ENCODE measurements at regions not wholly inside any gene's neighbourhood (a gene's known extent, or its start where the extent isn't known, plus 50 kb on each side); places are given as distances from the start of the nearest gene placed in this dataset.

DNA sequence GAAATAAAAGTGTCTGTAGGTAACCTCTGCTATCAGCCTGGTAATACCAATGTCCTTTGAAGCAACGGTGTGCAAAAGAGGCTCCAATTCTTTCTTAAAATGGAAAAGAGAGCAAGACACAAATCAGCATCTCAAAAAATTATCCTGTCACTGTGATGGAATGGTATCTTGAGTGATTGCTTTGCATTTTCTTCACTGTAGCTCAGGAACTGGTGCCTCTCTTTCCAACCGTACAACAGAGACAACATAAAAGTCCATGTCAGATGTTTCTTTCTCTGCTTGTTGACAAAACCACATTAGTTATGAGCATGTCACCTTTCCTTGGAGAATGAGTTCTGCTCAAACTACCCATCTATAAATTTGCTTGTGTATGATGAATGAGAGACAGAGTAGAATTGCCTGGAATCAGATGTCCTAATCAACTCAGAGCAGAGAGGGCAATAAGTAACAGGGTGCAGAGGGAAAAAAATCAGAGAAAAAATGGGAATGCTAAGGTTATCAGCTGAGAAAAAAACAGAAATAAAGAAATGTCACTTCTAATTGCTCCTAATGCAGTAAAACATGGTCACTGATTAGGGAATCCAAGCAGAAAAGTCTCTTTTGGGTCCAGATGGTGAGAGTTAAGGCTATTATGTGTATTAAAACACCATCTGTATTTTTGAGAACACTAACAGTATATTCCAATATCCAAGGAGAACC, 465.0 kb upstream of the ATP2B1 start:
- TF ChIP-seq, protein P1, sequence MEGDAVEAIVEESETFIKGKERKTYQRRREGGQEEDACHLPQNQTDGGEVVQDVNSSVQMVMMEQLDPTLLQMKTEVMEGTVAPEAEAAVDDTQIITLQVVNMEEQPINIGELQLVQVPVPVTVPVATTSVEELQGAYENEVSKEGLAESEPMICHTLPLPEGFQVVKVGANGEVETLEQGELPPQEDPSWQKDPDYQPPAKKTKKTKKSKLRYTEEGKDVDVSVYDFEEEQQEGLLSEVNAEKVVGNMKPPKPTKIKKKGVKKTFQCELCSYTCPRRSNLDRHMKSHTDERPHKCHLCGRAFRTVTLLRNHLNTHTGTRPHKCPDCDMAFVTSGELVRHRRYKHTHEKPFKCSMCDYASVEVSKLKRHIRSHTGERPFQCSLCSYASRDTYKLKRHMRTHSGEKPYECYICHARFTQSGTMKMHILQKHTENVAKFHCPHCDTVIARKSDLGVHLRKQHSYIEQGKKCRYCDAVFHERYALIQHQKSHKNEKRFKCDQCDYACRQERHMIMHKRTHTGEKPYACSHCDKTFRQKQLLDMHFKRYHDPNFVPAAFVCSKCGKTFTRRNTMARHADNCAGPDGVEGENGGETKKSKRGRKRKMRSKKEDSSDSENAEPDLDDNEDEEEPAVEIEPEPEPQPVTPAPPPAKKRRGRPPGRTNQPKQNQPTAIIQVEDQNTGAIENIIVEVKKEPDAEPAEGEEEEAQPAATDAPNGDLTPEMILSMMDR (IDR thresholded peaks at IDR 0.05; ENCODE audit: insufficient read depth, low read depth, low read length, missing control alignments) = no peak
- no peak for DNase-seq (ENCODE audit: low read depth)
- H3K4me3 ChIP-seq (ENCODE audit: low read length) = no peak overlapping the region

DNA sequence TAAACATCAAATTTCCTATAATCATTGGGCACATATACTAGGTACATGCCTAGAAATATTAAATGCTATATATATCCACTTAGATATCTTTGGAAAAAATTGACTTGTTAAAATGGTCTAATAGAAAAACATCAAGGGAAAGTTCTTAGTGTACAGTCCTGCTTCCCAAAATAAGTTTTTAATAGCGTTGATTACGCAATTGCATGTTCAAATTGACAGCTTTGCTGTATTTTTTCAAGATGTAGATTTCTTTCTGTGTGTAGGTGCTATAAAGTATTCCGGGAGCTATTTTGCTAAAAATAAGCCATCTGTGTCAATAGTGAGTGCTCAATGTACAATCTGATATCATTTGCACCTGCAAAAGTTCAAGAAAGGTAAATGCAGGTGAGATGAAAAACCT, 463.9 kb upstream of the ATP2B1 start:
- TF ChIP-seq, protein P1 (IDR thresholded peaks at IDR 0.05; ENCODE audit: insufficient read depth, low read depth, low read length, missing control alignments) = no peak
- no peak overlapping the region for H3K4me3 ChIP-seq (ENCODE audit: low read length)
- no peak for DNase-seq (ENCODE audit: low read depth)

DNA sequence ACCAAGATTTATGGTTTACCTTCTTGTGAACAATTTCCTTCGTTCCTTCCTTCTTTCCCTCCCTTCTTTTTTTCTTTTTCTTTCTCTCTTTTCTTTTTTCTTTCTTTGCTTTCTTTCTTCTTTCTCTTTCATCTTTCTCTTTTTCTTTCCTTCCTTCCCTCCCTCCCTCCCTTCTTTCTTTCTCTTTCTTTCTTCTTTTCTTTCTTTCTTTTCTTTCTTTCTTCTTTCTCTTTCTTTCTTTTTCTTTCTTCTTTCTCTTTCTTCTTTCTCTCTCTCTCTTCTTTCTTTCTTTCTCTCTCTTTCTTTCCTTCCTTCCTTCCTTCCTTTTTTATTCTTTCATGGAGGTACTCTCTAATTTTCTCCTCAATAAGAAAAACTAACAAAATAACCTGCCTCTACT, 462.1 kb upstream of the ATP2B1 start:
- H3K4me3 ChIP-seq (ENCODE audit: low read length) = no peak overlapping the region
- DNase-seq (ENCODE audit: low read depth) = no peak
- TF ChIP-seq, protein P1 (IDR thresholded peaks at IDR 0.05; ENCODE audit: insufficient read depth, low read depth, low read length, missing control alignments) = no peak

DNA sequence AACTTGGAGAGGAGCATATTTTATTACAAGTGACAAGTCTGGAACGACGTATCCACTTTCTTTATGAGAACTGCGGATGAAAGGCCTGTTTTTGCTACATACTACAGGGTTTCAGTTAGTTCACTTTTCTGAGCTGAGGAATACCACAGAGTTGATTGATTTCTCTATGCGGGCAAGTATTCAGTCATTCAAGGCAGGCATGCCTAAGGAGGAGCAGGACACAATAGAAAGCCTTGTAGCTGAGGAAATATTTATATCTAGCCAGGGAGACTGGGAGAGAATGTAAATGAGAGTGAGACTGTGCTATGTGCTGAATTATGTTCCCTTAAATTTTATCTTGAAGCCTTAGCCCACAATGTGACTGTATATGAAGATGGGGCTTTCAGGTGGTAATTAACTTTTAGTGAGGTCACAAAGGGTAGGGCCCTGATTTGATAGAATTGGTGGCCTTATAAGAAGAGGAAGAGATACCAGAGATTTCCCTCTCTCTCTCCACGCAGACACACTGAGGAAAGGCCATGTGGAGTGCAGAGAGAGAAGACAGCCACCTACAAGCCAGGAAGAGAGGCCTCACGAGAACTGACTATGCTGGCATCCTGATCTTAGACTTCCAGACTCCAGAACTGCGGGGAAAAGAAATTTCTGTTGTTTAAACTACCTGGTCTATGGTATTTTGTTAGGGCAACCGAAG, 459.0 kb upstream of the ATP2B1 start:
- DNase-seq (ENCODE audit: low read depth) = no peak
- no peak overlapping the region for H3K4me3 ChIP-seq (ENCODE audit: low read length)
- TF ChIP-seq, protein P1 (IDR thresholded peaks at IDR 0.05; ENCODE audit: insufficient read depth, low read depth, low read length, missing control alignments) = no peak

DNA sequence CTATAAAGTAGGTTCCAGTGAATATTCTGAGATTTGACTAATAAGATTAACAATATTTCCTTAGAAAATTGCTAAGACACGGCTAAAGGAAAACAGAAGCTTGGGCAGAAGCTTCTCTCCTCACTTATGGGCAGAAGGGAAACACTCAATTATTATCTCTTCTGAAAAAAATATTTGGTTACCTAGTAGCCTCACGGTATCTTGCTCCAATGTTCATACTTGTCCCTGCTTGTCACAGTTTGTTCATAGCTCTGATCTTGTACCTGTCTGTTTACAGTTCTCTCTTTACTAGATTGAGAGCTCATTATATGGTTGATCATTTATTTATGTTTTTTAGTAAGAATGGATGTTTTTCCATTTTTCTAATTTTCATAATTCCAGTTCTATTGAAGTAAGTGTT, 458.0 kb upstream of the ATP2B1 start:
- H3K4me3 ChIP-seq (ENCODE audit: low read length) = no peak overlapping the region
- DNase-seq (ENCODE audit: low read depth) = peak; percentile 54
- TF ChIP-seq, protein P1 (IDR thresholded peaks at IDR 0.05; ENCODE audit: insufficient read depth, low read depth, low read length, missing control alignments) = no peak

DNA sequence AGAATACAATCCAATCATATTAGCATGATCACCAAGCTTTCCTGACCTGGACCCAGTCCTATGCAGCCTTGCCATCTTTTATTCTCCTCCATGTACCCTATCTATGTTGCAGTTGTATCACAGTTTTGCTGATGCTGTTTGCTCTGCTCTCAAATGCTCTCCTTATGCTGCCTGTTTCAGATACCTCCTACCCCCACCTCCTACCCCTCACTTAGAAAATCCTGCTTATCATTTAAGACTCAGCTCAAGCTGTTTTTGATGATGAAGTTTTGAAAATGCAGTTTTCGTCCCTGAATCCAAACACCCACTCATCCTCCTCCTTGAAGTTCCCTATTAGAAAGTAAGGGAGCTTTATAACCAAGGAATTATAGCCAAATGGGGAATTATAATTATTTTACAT, 457.4 kb upstream of the ATP2B1 start:
- no peak overlapping the region for H3K4me3 ChIP-seq (ENCODE audit: low read length)
- no peak for DNase-seq (ENCODE audit: low read depth)
- TF ChIP-seq, protein P1 (IDR thresholded peaks at IDR 0.05; ENCODE audit: insufficient read depth, low read depth, low read length, missing control alignments) = no peak
